ENCODE measurements at regions not wholly inside any gene's neighbourhood (a gene's known extent, or its start where the extent isn't known, plus 50 kb on each side); places are given as distances from the start of the nearest gene placed in this dataset.

- intact Hi-C loops (cut with DNase I), result no loop called here
- H3K27me3 ChIP-seq, result no peaks in the 10 kb centered on the region
- no peaks in the 10 kb centered on the region for H3K4me1 ChIP-seq
- no peaks in the 10 kb centered on the region for H3K36me3 ChIP-seq
- TF ChIP-seq, protein P1, sequence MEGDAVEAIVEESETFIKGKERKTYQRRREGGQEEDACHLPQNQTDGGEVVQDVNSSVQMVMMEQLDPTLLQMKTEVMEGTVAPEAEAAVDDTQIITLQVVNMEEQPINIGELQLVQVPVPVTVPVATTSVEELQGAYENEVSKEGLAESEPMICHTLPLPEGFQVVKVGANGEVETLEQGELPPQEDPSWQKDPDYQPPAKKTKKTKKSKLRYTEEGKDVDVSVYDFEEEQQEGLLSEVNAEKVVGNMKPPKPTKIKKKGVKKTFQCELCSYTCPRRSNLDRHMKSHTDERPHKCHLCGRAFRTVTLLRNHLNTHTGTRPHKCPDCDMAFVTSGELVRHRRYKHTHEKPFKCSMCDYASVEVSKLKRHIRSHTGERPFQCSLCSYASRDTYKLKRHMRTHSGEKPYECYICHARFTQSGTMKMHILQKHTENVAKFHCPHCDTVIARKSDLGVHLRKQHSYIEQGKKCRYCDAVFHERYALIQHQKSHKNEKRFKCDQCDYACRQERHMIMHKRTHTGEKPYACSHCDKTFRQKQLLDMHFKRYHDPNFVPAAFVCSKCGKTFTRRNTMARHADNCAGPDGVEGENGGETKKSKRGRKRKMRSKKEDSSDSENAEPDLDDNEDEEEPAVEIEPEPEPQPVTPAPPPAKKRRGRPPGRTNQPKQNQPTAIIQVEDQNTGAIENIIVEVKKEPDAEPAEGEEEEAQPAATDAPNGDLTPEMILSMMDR (IDR thresholded peaks at IDR 0.05), result peak in 2 of 3 experiments; percentile 13 to 32
- peaks cover 13 to 35% of the 10 kb centered on the region in 2 donors for H3K9me3 ChIP-seq
- H3K27ac ChIP-seq, result no peak overlapping the region
- H3K4me3 ChIP-seq, result no peak overlapping the region
- no peak for DNase-seq (ENCODE audit: low spot score in 2 of 2)
These were observed 683.0 kb downstream of the TBL1XR1 start for GRCh38 chr3:176514297-176514696.

DNA sequence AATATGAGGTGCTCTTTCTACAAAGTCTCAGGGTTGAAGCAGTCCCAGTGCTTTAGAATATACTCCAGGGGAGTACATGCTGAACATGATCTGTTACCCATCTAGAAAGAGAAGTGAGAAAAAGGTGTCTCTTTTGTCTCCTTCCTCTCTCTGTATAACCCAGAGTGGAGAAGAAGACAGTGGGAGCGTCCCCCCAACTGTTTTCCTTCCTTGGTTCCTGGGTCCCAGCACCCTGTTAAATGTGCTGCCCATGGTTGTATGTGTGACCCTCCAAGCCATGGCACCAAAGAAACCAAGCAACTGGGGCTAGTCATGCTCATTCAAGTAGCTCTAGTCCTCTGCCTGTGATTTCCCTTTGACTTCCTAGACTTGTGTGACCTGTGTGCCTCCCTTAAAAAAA is 683.7 kb downstream of the TBL1XR1 start:
- Histone ChIP-seq H3K4me3 (no peak overlapping the region), H3K9me3 (peaks cover 13 to 35% of the 10 kb centered on the region in 2 donors), H3K27me3 (no peaks in the 10 kb centered on the region), H3K27ac (no peak overlapping the region), H3K36me3 (no peaks in the 10 kb centered on the region), H3K4me1 (no peaks in the 10 kb centered on the region)
- no peak for DNase-seq (ENCODE audit: low spot score in 2 of 2)
- intact Hi-C loops (cut with DNase I), result no loop called here
- TF ChIP-seq, protein P1 (IDR thresholded peaks at IDR 0.05), result no peak

GRCh38 chr3:176512037-176512436 is 685.2 kb downstream of the TBL1XR1 start:
- intact Hi-C loops (cut with DNase I), result no loop called here
- peaks cover 13 to 35% of the 10 kb centered on the region in 2 donors for H3K9me3 ChIP-seq
- no peaks in the 10 kb centered on the region for H3K27me3 ChIP-seq
- H3K36me3 ChIP-seq, result no peaks in the 10 kb centered on the region
- no peaks in the 10 kb centered on the region for H3K4me1 ChIP-seq
- H3K4me3 ChIP-seq, result no peak overlapping the region
- no peak for DNase-seq (ENCODE audit: low spot score in 2 of 2)
- no peak overlapping the region for H3K27ac ChIP-seq
- TF ChIP-seq, protein P1 (IDR thresholded peaks at IDR 0.05), result no peak

DNA sequence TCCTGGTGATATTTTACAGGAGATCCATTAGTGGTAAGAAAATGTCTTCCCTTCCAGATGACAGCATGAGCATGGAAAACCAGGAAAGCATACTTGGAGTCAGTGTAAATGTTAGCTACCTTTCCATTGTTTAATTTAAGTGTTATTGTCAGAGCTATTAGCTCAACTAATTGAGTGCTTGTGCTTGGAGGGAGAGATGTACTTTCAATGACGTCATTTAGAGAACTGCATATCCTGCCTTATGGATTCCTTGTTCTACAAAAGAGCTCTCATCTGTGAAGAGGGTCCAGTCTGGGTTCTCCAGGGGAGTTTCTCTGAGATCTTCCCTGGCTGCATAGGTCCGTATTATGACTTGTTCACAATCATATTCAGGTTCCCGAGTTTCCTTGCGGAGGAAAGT is 687.2 kb downstream of the TBL1XR1 start:
- TF ChIP-seq, protein P1 (IDR thresholded peaks at IDR 0.05), result no peak
- no peak for DNase-seq (ENCODE audit: low spot score in 2 of 2)
- Histone ChIP-seq H3K4me3 (no peak overlapping the region), H3K4me1 (no peaks in the 10 kb centered on the region), H3K9me3 (peaks cover 13 to 33% of the 10 kb centered on the region in 2 donors), H3K36me3 (no peaks in the 10 kb centered on the region), H3K27ac (no peak overlapping the region), H3K27me3 (no peaks in the 10 kb centered on the region)
- intact Hi-C loops (cut with DNase I), result no loop called here

- TF ChIP-seq, protein P1 (IDR thresholded peaks at IDR 0.05), result no peak
- DNase-seq (ENCODE audit: low spot score in 2 of 2), result no peak
- Histone ChIP-seq H3K4me3 (no peak overlapping the region), H3K4me1 (no peaks in the 10 kb centered on the region), H3K27me3 (no peaks in the 10 kb centered on the region), H3K9me3 (no peaks in the 10 kb centered on the region), H3K27ac (no peak overlapping the region), H3K36me3 (no peaks in the 10 kb centered on the region)
- intact Hi-C loops (cut with DNase I), result no loop called here
These were observed 691.2 kb downstream of the TBL1XR1 start for GRCh38 chr3:176505878-176506621.
